ENCODE measurements at regions not wholly inside any gene's neighbourhood (a gene's known extent, or its start where the extent isn't known, plus 50 kb on each side); places are given as distances from the start of the nearest gene placed in this dataset.

GRCh38 chr13:64186503-64187250 lies 2771.0 kb upstream of the PCDH20 start:
- no peak overlapping the region for H3K9ac ChIP-seq (ENCODE audit: insufficient read length, low read depth)
- H3K4me3 ChIP-seq (ENCODE audit: insufficient read length, low read depth) = no peak overlapping the region
- no peaks in the 10 kb centered on the region for H3K4me1 ChIP-seq (ENCODE audit: insufficient read depth, insufficient read length)
- TF ChIP-seq ZNF274 (IDR thresholded peaks at IDR 0.05; ENCODE audit: low read depth, low read length) (no peak), YY1 (IDR thresholded peaks at IDR 0.05; ENCODE audit: insufficient read depth, insufficient read length) (no peak)
- H3K36me3 ChIP-seq (ENCODE audit: insufficient read depth, insufficient read length, low read length) = no peaks in the 10 kb centered on the region
- no peaks in the 10 kb centered on the region for H3K27me3 ChIP-seq (ENCODE audit: insufficient read depth, insufficient read length)
- H3K9me3 ChIP-seq (ENCODE audit: insufficient read depth, low read length) = no peaks in the 10 kb centered on the region
- DNase-seq (ENCODE audit: low read depth, low spot score) = no peak

GRCh38 chr13:64186071-64186470 lies 2770.4 kb upstream of the PCDH20 start:
- no peaks in the 10 kb centered on the region for H3K4me1 ChIP-seq (ENCODE audit: insufficient read depth, insufficient read length)
- no peak overlapping the region for H3K9ac ChIP-seq (ENCODE audit: insufficient read length, low read depth)
- H3K9me3 ChIP-seq (ENCODE audit: insufficient read depth, low read length) = no peaks in the 10 kb centered on the region
- H3K27me3 ChIP-seq (ENCODE audit: insufficient read depth, insufficient read length) = no peaks in the 10 kb centered on the region
- TF ChIP-seq SUZ12 (IDR thresholded peaks at IDR 0.05; ENCODE audit: extremely low read depth, insufficient read depth, insufficient read length) (no peak), YY1 (IDR thresholded peaks at IDR 0.05; ENCODE audit: insufficient read depth, insufficient read length) (no peak), ZNF274 (IDR thresholded peaks at IDR 0.05; ENCODE audit: low read depth, low read length) (no peak)
- no peak for DNase-seq (ENCODE audit: low read depth, low spot score)
- H3K36me3 ChIP-seq (ENCODE audit: insufficient read depth, insufficient read length, low read length) = no peaks in the 10 kb centered on the region
- no peak overlapping the region for H3K4me3 ChIP-seq (ENCODE audit: insufficient read length, low read depth)

GRCh38 chr13:64180756-64181155 lies 2765.1 kb upstream of the PCDH20 start:
- no peak for DNase-seq (ENCODE audit: low read depth, low spot score)
- H3K9ac ChIP-seq (ENCODE audit: insufficient read length, low read depth) = no peak overlapping the region
- H3K36me3 ChIP-seq (ENCODE audit: insufficient read depth, insufficient read length, low read length) = no peaks in the 10 kb centered on the region
- TF ChIP-seq SUZ12 (IDR thresholded peaks at IDR 0.05; ENCODE audit: extremely low read depth, insufficient read depth, insufficient read length) (no peak), YY1 (IDR thresholded peaks at IDR 0.05; ENCODE audit: insufficient read depth, insufficient read length) (no peak), ZNF274 (IDR thresholded peaks at IDR 0.05; ENCODE audit: low read depth, low read length) (no peak)
- H3K4me3 ChIP-seq (ENCODE audit: insufficient read length, low read depth) = no peak overlapping the region
- H3K4me1 ChIP-seq (ENCODE audit: insufficient read depth, insufficient read length) = no peaks in the 10 kb centered on the region
- no peaks in the 10 kb centered on the region for H3K9me3 ChIP-seq (ENCODE audit: insufficient read depth, low read length)
- no peaks in the 10 kb centered on the region for H3K27me3 ChIP-seq (ENCODE audit: insufficient read depth, insufficient read length)

- Histone ChIP-seq H3K4me3 (ENCODE audit: insufficient read length, low read depth) (no peak overlapping the region), H3K36me3 (ENCODE audit: insufficient read depth, insufficient read length, low read length) (no peaks in the 10 kb centered on the region), H3K27me3 (ENCODE audit: insufficient read depth, insufficient read length) (no peaks in the 10 kb centered on the region), H3K9ac (ENCODE audit: insufficient read length, low read depth) (no peak overlapping the region), H3K4me1 (ENCODE audit: insufficient read depth, insufficient read length) (no peaks in the 10 kb centered on the region), H3K9me3 (ENCODE audit: insufficient read depth, low read length) (no peaks in the 10 kb centered on the region)
- no peak for DNase-seq (ENCODE audit: low read depth, low spot score)
- TF ChIP-seq SUZ12 (IDR thresholded peaks at IDR 0.05; ENCODE audit: extremely low read depth, insufficient read depth, insufficient read length) = no peak
- no peak for TF ChIP-seq YY1 (IDR thresholded peaks at IDR 0.05; ENCODE audit: insufficient read depth, insufficient read length)
- TF ChIP-seq ZNF274 (IDR thresholded peaks at IDR 0.05; ENCODE audit: low read depth, low read length) = no peak
Measured at GRCh38 chr13:64165826-64166225, 2750.2 kb upstream of the PCDH20 start.

- Histone ChIP-seq H3K27me3 (ENCODE audit: insufficient read depth, insufficient read length) (no peaks in the 10 kb centered on the region), H3K36me3 (ENCODE audit: insufficient read depth, insufficient read length, low read length) (no peaks in the 10 kb centered on the region), H3K9ac (ENCODE audit: insufficient read length, low read depth) (no peak overlapping the region), H3K9me3 (ENCODE audit: insufficient read depth, low read length) (no peaks in the 10 kb centered on the region), H3K4me1 (ENCODE audit: insufficient read depth, insufficient read length) (no peaks in the 10 kb centered on the region), H3K4me3 (ENCODE audit: insufficient read length, low read depth) (no peak overlapping the region)
- TF ChIP-seq YY1 (IDR thresholded peaks at IDR 0.05; ENCODE audit: insufficient read depth, insufficient read length) = no peak
- TF ChIP-seq SUZ12 (IDR thresholded peaks at IDR 0.05; ENCODE audit: extremely low read depth, insufficient read depth, insufficient read length) = no peak
- TF ChIP-seq ZNF274 (IDR thresholded peaks at IDR 0.05; ENCODE audit: low read depth, low read length) = no peak
- DNase-seq (ENCODE audit: low read depth, low spot score) = no peak
Measured at GRCh38 chr13:64164435-64164834, 2748.8 kb upstream of the PCDH20 start.

- no peaks in the 10 kb centered on the region for H3K36me3 ChIP-seq (ENCODE audit: insufficient read depth, insufficient read length, low read length)
- no peak for DNase-seq (ENCODE audit: low read depth, low spot score)
- TF ChIP-seq SUZ12 (IDR thresholded peaks at IDR 0.05; ENCODE audit: extremely low read depth, insufficient read depth, insufficient read length) (no peak), ZNF274 (IDR thresholded peaks at IDR 0.05; ENCODE audit: low read depth, low read length) (no peak), YY1 (IDR thresholded peaks at IDR 0.05; ENCODE audit: insufficient read depth, insufficient read length) (no peak)
Measured at GRCh38 chr13:64160479-64160878, 2744.8 kb upstream of the PCDH20 start.

GRCh38 chr13:64158908-64159307 lies 2743.3 kb upstream of the PCDH20 start:
- no peaks in the 10 kb centered on the region for H3K27me3 ChIP-seq (ENCODE audit: insufficient read depth, insufficient read length)
- no peak for DNase-seq (ENCODE audit: low read depth, low spot score)
- TF ChIP-seq YY1 (IDR thresholded peaks at IDR 0.05; ENCODE audit: insufficient read depth, insufficient read length) = no peak
- no peak for TF ChIP-seq SUZ12 (IDR thresholded peaks at IDR 0.05; ENCODE audit: extremely low read depth, insufficient read depth, insufficient read length)
- TF ChIP-seq ZNF274 (IDR thresholded peaks at IDR 0.05; ENCODE audit: low read depth, low read length) = no peak
- H3K9me3 ChIP-seq (ENCODE audit: insufficient read depth, low read length) = no peaks in the 10 kb centered on the region
- H3K4me3 ChIP-seq (ENCODE audit: insufficient read length, low read depth) = no peak overlapping the region
- H3K4me1 ChIP-seq (ENCODE audit: insufficient read depth, insufficient read length) = no peaks in the 10 kb centered on the region
- no peaks in the 10 kb centered on the region for H3K36me3 ChIP-seq (ENCODE audit: insufficient read depth, insufficient read length, low read length)
- H3K9ac ChIP-seq (ENCODE audit: insufficient read length, low read depth) = no peak overlapping the region

More at GRCh38 chr13:64160479-64160878, 2744.8 kb upstream of the PCDH20 start:
- Histone ChIP-seq H3K9me3 (ENCODE audit: insufficient read depth, low read length) (no peaks in the 10 kb centered on the region), H3K4me1 (ENCODE audit: insufficient read depth, insufficient read length) (no peaks in the 10 kb centered on the region), H3K27me3 (ENCODE audit: insufficient read depth, insufficient read length) (no peaks in the 10 kb centered on the region), H3K4me3 (ENCODE audit: insufficient read length, low read depth) (no peak overlapping the region), H3K9ac (ENCODE audit: insufficient read length, low read depth) (no peak overlapping the region)
